T-helper 1 cell treated with Interleukin-12 subunit alpha and Interleukin-12 subunit beta and Interleukin-4 antibody, amounts not matched to agents 30 ng/mL and 1 ng/mL, for 36 hours (primary cell): ENCODE measurements at regions not wholly inside any gene's neighbourhood (a gene's known extent, or its start where the extent isn't known, plus 50 kb on each side); places are given as distances from the start of the nearest gene placed in this dataset.

Experiments
- intact Hi-C: fragments of 100-400 bp; cut with micrococcal nuclease; formaldehyde crosslinking; loops from one replicate; pipeline ENCODE4 v1.15.1; 2024

DNA sequence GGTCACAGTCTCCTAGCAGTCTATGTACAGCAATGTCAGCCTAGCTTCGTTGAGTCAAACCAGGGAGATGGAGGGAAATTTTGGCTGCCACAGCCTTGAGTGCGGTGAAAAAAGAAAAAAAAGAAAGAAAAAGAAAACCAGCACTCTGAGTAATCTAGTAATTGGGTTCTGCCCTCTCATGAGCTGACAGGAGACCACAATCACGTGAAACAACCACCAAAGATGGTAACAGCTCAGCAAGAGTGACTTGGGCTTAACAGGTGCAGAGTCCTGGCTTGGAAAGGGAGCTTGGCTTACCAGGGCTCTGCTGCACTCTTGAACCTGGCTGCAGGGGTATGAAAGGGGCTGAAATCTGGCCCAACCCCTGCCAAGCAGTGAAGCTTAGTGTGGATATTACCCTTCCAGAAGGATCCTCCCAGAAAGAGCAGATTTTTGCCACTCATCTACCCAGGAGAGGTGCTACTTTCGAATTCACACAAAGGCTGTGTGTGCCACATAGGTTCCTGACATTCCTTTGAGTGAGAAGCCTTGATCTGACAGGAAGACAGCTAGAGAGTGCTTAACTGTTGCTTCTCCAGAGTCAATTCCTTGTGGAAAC, 350.3 kb downstream of the PTTG2 start:
- intact Hi-C loops, result loop anchor here (1.0 to 10.0 kb wide), 17 partner anchors 9 to 1894 kb away; partner anchors contain the start of genes N4BP2, RELL1, TBC1D1 and TLR1

DNA sequence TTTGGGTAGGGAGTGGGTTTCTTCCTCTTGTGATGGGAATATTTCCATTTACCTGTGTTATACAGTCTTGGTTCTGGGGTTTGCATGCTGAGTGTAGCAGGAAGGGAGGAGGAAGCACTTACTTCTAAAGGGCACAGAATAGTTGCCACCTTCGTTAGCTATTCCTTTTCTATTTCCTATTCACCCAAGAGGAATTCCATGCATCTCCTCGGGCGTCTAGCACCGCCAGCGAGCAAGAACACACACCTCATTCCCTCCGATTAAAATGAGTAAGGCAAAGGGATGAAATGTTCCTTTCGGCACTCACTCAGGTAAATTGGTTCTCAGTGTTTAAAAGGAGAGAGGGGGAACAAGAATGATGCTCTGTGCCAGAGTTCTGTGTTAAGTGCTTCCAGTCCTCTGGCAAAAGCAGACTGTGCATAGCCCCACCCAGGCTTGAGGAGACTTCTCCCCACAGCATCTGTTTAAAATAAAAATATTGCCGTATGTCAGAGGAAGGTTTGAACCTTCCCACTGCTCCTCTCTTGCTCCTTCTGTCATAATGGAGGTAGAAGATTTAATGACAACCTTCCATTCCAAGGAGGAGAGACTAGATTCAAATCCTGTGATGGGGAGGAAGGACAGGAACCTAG, 351.4 kb downstream of the PTTG2 start:
- intact Hi-C loops, result loop anchor here (2.0 to 10.0 kb wide), 8 partner anchors 197 to 1893 kb away; partner anchors contain the start of genes N4BP2, RELL1, TBC1D1 and TMEM156

DNA sequence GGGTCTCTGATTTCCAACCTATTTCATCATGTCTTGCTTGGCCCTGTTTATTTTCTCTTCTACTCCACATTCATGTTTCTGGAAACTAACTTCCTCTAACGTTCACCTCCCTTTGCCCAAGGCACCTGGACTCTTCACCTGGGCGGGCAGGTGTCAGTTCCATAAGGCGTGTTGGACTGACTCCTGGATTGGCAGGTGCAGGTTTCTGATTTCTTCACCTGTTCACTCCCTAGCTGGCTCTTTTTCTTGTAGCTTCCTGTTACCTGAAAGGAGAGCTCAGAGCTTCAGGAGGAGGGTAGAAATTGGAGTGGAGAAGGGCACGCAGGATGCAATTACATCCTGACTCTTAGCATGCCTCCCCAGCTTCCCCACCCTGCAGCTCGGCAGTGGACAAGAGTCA, 350.8 kb upstream of the KLF3 start:
- intact Hi-C loops, result loop anchor here (5.0 to 10.0 kb wide), 5 partner anchors 421 to 1892 kb away; partner anchors contain the start of genes N4BP2, TBC1D1, TMEM156 and WDR19

DNA sequence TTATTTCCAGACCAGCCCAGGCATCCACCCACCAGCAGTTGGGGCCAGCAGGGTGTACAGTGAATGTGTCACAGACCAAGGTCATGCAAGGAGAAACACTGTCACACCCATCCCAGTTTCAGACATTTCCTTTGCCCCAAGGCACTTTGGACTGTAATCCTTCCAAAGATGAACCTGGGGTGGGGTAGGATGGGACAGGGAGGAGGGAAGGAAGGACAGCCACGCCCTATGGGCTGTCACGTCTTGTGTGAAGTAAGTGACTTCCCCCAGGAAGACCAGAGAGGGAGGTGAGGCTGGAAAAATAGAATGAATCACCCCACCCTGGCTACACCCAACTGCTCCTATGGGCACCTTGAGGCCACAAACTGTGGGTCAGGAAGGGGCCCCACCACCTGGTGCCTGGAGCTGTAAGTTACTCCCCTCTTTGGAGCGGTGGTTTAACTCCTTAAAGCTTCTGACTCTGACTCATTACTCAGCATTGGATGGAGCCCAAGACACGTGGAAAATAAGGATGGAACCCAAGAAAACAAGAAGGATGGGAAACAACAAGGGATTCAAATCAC, 349.9 kb upstream of the KLF3 start:
- intact Hi-C loops, result loop anchor here (5.0 to 10.0 kb wide), 5 partner anchors 422 to 1891 kb away; partner anchors contain the start of genes N4BP2, TBC1D1, TMEM156 and WDR19

DNA sequence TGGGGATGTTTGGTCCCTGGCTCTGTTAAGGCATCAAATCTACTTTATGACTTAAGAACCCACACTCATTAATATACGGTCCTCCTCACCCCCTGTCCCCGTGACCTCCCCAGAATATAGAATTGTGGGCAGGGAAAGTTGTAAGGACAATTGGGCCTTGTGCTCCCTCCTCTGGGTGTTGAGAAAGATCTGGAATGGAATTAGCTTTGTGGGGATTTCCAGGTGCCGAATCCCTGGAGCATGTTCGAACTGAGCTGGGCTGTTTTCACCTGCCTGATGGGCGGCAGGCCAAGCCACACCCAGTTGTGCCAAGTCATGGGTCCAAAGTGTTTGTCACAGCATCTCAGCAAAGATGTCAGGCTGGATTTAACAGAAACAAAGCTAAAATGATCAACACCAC, 349.3 kb upstream of the KLF3 start:
- intact Hi-C loops, result loop anchor here (5.0 to 10.0 kb wide), 7 partner anchors 337 to 1890 kb away; partner anchors contain the start of genes N4BP2, TBC1D1, TMEM156 and WDR19

DNA sequence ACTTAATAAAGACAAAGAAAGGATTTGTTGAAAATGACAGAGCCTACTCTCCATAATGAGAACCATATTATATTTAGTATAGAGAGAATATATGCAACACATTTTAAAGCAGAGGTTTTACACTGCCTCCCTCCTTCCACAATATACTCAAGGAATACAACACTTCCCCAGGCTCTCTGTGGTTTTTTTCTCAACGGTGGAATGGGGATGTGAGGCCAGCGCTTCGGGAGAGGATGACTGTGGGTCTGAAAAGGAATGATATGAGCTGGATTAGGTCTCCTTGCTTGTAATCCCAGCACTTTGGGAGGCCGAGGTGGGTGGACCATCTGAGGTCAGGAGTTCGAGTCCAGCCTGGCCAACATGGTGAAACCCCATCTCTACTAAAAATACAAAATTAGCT, 348.7 kb upstream of the KLF3 start:
- intact Hi-C loops, result loop anchor here (5.0 to 10.0 kb wide), 4 partner anchors 338 to 1890 kb away; partner anchors contain the start of gene WDR19

DNA sequence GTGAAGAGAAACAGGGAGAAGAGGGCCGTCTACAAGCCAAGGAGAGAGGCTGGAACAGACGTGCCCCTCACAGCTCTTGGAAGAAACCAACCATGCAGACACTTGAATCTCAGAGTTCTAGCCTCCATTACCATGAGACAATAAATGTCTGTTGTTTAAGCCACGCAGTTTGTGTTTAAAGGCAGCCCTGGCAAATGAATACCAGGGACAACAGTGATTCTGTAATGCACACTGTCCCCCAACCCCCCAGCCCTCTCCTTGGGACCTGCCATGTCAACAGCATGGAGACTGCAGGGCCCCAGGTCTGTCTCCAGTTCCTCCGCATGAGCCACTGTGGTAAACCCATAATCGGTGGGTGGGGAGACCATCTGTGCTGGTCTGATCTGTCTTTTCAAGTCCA, 348.0 kb upstream of the KLF3 start:
- intact Hi-C loops, result loop anchor here (5.0 to 10.0 kb wide), 4 partner anchors 339 to 1889 kb away; partner anchors contain the start of gene WDR19

DNA sequence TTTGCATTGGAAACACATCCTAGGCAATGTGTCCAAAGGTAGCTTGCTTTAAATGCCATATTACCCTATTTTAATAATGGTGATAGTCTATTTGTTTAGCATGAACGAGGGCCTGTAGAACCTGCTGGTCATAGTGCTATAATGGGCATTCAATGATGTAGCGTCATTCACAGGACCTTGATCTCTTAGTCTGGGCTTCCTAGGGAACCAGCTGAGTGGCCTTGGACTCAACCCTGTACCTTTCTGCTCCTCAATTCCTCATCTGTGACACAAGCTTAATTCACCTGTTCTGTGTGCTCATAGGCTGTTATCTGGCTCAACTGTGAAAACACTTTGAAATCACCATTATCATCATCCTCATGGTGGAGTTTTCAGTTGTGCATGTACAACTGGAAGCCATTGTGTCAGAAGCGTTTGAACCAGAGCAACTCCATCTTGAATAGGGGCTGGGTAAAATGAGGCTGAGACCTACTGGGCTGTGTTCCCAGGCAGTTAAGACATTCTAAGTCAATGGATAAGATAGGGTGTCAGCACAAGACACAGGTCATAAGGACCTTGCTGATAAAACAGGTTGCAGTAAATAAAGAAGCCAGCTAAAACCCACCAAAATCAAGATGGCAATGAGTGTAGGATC, 346.8 kb upstream of the KLF3 start:
- intact Hi-C loops, result loop anchor here (5.0 to 10.0 kb wide), 4 partner anchors 340 to 1888 kb away; partner anchors contain the start of gene WDR19

DNA sequence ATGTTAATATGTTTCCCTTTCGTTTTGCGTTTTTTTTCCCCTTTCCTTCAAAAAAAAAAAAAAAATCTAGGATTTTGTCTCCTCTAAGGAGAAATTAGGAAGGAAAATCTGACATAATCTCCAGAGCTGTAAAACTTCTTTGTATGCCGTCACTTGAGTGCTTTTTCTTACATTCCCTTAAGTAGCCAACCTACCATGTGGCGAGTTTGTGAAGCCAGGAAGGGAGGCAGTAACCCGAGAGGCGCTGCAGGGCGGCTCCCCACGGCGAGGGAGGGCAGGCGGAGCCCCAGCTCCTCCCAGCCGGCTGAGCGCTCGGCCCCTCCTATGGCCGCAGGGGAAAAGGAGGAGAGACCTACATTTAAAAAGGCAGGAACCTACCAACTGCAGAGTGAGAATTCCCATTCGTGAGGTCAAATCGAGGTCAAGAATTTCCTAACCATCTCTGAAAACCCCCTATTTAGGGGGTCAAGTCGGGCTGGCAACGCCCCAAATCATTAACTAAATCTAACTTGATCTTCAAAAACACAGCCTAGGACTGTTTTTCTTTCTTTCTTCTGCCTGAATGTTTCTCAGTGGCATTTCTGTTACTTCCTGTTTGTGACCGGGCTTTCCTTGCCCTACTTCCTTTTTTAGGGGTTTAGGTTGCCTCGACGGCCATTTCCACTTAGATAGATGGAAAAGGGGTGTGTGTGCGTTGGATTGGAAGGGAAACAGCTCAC, 345.1 kb upstream of the KLF3 start:
- intact Hi-C loops, result loop anchor here (1.0 to 10.0 kb wide), 16 partner anchors 9 to 1886 kb away; partner anchors contain the start of genes RELL1, TLR6 and WDR19

DNA sequence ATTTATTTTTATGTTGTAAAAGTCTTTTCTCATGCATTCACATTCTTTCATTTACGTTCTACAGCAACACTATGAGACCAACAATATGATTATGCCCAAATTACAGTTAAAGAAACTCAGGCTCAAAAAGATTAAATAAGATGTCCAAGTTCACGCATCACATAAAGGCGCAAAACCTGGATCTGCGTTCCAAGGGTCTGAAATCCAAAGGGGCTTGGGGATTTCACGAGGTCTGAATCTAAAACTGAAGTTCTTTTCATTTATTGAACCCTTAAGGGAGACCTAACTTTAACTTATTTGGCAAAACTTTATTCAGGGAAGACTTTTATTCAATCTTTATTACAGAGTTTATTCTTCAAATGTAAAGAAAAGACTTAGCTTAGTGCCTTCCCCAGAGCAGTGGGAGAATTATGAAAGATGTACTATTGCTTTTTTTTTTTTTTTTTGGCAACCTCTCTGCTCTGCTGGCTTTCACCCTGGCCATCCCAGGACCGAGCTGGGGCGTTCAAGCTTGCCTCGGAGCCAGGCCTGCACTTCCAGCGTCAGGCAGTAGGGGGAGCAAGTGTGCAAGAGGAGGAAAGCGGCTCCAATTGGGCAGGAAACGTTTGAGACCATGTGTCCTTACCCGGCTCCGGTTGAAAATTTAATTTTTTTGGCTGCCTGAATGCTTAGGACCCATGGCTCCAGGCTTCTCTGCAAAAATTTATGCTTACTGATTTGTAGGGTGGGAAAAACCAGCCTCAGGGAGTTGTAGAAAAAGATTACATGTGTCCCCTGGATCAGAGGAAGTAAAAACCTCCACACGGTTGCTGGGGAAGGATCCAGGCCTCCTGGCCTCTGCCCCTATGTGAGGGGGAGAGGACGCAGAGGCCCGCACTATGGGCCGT, 344.3 kb upstream of the KLF3 start:
- intact Hi-C loops, result loop anchor here (1.0 to 10.0 kb wide), 18 partner anchors 9 to 1885 kb away; partner anchors contain the start of genes RELL1, TLR6 and WDR19

DNA sequence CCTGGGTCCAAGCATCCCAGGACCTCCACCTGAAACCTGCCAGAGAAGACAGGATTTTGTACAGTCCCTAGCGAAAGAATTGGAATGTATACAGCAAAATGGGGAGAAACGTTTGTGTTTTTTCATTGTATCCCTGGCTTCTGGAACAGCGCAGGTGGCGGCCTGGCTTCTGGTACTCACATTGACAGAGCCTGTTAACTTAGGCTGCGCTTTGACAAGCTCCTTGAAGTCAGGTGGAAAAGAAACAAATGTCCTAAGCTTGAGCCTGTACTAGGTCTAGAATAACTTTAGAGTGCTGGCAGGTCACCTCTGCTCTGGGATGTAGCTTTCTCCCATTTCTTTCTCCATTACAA, 343.7 kb upstream of the KLF3 start:
- intact Hi-C loops, result loop anchor here (1.0 to 2.0 kb wide), 2 partner anchors 14 to 411 kb away; no protein-coding TSS in a partner anchor

DNA sequence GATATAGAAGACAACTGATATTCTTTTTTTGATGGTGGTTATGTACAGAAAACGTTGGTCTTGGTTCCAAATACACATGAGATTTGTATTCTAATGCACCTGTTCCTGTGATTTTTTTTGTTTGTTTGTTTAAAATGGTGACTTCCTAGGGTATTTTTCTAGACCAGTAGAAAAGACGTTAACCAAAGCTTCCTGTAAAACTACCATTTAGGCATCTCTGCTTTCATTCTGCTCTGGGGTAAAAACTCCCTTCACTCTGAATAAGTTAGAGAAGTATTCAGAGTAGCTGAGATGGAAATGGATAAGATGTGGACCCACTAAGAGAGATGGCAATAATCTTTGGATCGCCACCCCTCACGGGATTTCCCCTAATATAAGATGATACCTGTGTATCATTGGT, 343.2 kb upstream of the KLF3 start:
- intact Hi-C loops, result loop anchor here (1.0 to 2.0 kb wide), 2 partner anchors 14 to 410 kb away; no protein-coding TSS in a partner anchor

DNA sequence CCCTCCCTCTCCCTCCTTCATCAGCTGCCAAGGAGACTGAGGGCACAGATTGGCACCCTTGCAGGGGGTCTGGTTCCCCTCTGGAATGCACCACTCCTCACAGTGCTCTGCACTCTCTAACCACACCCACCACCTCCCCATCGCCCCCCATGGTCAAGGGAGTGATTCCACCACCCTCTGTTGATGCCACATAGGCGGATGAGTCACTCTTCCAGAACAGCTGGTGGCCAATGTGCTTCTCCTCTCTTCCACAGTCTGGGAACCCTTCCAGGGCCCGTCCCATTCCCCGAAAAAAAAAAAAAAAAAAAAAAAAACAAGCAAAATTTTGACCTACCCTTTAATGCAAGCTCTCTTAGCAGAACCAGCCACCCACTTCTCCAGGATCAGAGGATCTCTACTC, 341.3 kb upstream of the KLF3 start:
- intact Hi-C loops, result no loop called here

DNA sequence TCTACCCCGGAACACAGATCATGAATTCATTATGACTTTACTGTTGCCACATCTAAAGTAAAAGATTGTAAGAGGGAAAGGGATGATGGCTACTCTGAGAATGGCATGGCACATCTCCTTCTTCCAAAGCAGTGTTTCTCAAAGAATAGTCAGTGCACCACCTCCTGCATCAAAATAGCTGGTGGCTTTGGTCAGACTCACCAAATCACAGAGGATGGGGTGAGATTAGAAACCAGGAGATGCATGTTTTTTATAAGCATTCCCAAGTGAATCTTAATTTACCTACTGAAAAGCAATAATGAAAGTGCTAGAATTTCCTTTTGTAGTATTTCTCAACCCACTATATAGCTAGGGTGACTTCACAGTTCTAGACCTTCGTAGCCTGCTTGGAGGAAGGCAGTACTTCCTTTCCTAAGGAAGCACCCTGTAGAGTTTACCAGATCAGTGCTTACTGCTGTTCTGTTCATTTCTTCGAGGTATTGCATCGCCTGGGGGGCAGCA, 340.8 kb upstream of the KLF3 start:
- intact Hi-C loops, result no loop called here

DNA sequence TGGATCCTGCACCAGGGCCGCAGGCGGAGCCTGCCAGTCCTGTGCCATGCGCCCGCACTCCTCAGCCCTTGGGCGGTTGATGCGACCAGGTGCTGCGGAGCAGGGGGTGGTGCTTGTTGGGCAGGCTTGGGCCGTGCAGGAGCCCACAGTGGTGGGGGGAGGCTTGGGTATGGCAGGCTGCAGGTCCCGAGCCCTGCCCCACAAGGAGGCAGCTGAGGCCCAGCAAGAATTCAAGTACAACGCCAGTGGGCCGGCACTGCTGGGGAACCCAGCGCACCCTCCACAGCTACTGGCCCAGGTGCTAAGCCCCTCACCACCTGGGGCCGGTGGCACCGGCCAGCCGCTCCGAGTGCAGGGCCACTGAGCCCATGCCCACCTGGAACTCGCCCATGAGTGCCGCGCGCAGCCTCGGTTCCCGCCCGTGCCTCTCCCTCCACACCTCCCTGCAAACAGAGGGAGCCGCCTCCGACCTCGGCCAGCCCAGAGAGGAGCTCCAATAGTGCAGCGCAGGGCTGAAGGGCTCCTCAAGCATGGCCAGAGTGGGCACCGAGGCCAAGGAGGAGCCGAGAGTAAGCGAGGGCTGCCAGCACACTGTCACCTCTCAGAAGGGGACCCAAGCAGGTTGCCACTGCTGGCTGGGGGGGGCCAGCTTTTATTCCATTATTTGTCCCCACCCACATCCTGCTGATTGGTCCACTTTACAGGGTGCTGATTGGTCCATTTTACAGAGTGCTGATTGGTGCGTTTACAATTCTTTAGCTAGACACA, 339.0 kb upstream of the KLF3 start:
- intact Hi-C loops, result no loop called here

DNA sequence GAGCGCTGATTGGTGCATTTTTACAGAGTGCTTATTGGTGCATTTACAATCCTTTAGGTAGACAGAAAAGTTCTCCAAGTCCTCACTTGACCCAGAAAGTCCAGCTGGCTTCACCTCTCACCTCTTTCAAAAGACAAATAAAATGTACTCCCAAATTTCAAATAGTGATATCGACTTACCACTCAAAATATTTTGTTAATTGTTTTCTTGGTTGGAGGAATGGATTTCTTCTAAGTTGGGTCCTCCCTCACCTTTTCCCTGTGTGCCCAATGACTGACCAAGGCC, 338.4 kb upstream of the KLF3 start:
- intact Hi-C loops, result no loop called here

DNA sequence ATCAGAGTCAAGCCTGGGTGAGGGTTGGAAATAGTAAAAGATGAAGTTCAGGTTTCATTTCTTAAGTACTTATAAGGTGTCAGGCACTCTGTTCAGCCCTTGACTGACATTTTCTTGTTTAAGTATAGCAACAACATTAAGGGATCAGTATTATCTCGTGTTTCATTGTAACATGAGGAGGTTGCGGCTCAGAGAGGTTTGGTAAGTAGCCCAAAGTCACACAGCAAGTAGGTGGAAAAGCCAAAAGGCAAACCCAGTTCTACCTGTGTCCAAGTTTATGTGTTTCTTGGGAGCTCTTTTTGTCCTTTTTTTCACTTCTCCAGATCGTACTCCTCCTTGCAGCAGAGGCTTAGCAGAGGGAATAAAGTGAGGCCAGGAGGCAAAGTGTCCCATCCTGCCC, 337.5 kb upstream of the KLF3 start:
- intact Hi-C loops, result no loop called here

DNA sequence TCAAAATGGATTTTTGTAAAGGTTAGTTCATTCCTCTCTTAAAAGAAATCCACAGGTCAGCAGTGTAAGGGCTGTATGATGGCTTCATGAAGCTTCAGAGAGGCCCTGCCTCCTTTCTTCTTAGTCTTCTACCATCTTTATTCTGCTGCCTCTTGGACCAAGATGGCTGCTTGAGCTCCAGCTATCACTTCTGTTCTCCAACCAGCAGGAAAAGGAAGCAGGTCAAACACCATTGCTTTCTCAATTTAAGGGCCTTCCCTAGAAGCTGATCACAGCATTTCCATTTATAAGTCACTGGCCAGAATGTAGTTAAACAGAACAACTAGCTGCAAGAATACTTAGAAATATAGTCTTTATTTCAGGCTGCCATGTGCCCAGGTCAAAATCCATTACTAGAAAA, 336.8 kb upstream of the KLF3 start:
- intact Hi-C loops, result no loop called here
